Skeletal muscle satellite cell (primary cell): ENCODE measurements at regions not wholly inside any gene's neighbourhood (a gene's known extent, or its start where the extent isn't known, plus 50 kb on each side); places are given as distances from the start of the nearest gene placed in this dataset.

Experiments used
- H3K27me3 ChIP-seq: 2 replicates; pipeline ENCODE4 v1.7.0; 2013; ENCODE audit warnings: low read length; ENCODE audit not compliant: control insufficient read depth, insufficient read depth
- H3K36me3 ChIP-seq: 2 replicates; pipeline ENCODE4 v1.7.0; 2013; ENCODE audit warnings: mild to moderate bottlenecking, control low read depth, low read length; ENCODE audit not compliant: insufficient read depth
- H3K4me1 ChIP-seq: 2 replicates; pipeline ENCODE4 v1.7.0; 2013; ENCODE audit warnings: low read length; ENCODE audit not compliant: control insufficient read depth, insufficient read depth
- H3K4me2 ChIP-seq: 2 replicates; pipeline ENCODE4 v1.7.0; 2013; ENCODE audit warnings: mild to moderate bottlenecking, low read length
- H3K4me3 ChIP-seq: 2 replicates; pipeline ENCODE4 v1.7.0; 2013; ENCODE audit warnings: low read length
- H3K9ac ChIP-seq: 2 replicates; pipeline ENCODE4 v1.7.0; 2013; ENCODE audit warnings: mild to moderate bottlenecking, low read depth, low read length, moderate library complexity
- H3K9me3 ChIP-seq: replicated peaks from 2 replicates; pipeline ENCODE4 v1.7.0; 2013; ENCODE audit warnings: mild to moderate bottlenecking, control low read depth, low read length

DNA sequence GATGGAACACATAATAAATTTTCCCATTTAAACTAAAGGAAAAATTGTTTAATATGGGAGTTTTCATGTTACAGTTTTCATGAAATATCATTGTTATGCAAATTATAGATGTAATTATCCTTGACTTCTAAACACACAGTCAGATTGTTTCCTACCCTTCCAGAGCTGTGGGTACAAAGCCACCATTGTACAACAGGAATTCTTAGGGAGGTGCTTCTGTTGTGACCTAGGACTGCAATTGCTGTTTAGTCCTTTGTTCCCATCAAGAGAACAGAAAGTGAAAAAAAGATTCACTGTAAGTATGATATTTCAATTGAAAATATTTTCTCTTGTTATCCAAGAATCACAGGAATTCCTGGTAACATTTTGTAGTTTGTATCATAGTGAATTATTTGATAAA lies 455.3 kb upstream of the NAALADL2 start:
- H3K4me2 ChIP-seq = no peak overlapping the region
- H3K36me3 ChIP-seq = no peaks in the 10 kb centered on the region
- no peaks in the 10 kb centered on the region for H3K9me3 ChIP-seq
- H3K4me3 ChIP-seq = no peak overlapping the region
- H3K4me1 ChIP-seq = no peaks in the 10 kb centered on the region
- H3K9ac ChIP-seq = no peak overlapping the region
- no peaks in the 10 kb centered on the region for H3K27me3 ChIP-seq

DNA sequence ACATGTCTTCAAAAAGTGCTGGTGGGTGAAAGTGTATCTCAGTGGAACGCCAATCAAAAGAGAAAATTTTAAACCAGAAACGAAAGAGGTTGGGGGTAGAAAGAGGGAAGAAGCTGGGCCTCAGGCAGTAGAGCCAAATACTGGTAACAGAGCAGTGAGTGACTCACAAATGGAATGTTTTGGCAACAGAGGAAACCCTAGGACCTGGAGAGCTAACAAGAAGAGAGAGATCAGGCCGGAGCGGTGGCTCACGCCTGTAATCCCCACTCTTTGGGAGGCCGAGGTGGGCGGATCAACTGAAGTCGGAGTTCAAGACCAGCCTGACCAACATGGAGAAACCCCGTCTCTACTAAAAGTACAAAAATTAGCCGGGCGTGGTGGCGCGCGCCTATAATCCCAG lies 450.8 kb upstream of the NAALADL2 start:
- Histone ChIP-seq H3K4me1 (no peaks in the 10 kb centered on the region), H3K9me3 (no peaks in the 10 kb centered on the region), H3K4me2 (no peak overlapping the region), H3K9ac (no peak overlapping the region), H3K27me3 (no peaks in the 10 kb centered on the region), H3K4me3 (no peak overlapping the region), H3K36me3 (no peaks in the 10 kb centered on the region)

DNA sequence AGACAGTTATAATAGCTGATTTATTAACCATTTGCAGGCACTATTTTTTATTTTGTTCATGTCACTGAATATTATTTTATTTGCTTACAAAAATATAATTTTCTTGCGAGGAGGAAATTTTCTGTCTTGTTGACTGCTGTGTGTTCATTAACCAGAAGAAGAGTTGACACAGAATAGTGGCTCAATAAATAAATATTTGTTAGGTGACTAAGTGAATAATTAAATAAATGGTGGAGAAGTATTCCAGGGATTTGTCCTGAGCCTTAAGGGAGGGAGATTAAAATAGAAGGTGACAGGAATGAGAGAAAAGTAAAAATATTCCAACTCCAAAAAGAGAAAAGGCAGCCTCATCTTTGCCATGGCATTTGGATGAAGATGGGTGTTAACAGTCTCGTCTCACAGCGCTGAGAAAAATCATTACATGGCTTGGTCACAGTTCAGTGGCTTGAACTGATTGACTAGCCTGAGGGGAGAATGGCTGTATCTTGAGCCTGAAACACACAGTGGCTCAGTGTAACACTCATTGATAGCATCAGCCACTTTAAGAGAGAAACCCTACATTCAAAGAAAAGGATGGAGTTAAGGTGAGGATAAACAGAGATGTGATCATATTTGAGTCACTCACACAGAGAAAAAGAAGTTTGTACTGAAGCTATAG lies 449.9 kb upstream of the NAALADL2 start:
- H3K4me1 ChIP-seq = no peaks in the 10 kb centered on the region
- H3K9me3 ChIP-seq = no peaks in the 10 kb centered on the region
- no peak overlapping the region for H3K4me3 ChIP-seq
- no peaks in the 10 kb centered on the region for H3K27me3 ChIP-seq
- H3K4me2 ChIP-seq = no peak overlapping the region
- no peak overlapping the region for H3K9ac ChIP-seq
- H3K36me3 ChIP-seq = no peaks in the 10 kb centered on the region

DNA sequence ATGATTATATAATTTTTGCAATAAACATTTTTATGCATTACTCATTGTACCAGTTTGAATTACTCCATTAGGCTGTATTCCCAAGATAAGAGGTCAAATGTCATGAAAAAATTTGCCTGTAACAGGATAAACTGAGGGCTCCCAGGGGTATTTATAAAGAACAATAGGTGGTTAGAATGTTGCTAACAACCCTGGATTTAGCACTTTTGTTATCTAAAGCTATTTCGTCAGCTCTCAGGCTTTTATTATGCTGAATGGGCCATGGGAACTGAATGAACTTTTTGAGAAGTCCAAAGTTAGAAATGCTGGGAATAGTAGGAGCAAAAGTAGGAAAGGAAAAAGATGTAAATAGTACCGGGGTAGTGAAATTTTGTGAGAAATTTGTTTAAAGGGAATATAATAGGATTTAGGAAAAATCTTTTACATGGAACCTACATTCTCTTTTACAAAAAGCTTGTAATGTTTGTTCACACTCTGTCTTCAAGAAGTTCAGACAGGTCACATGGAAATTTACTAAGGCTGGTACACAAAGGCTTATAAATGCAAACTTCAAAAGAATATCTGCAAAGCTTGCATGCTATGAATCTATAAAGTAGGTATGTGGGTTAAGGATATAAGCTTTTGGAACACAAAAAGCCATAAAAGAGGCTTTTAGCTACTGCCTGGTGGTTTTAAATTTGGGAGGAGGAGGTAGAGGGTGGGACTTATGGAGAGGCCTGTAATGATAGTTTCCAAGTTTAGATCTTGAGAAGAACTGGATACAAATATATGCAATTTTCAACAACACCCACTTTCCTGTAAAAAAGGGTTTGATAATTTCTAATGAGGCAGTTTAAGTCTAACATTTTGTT lies 445.8 kb upstream of the NAALADL2 start:
- Histone ChIP-seq H3K9ac (no peak overlapping the region), H3K9me3 (no peaks in the 10 kb centered on the region), H3K4me1 (no peaks in the 10 kb centered on the region), H3K27me3 (no peaks in the 10 kb centered on the region), H3K36me3 (no peaks in the 10 kb centered on the region), H3K4me2 (no peak overlapping the region), H3K4me3 (no peak overlapping the region)

DNA sequence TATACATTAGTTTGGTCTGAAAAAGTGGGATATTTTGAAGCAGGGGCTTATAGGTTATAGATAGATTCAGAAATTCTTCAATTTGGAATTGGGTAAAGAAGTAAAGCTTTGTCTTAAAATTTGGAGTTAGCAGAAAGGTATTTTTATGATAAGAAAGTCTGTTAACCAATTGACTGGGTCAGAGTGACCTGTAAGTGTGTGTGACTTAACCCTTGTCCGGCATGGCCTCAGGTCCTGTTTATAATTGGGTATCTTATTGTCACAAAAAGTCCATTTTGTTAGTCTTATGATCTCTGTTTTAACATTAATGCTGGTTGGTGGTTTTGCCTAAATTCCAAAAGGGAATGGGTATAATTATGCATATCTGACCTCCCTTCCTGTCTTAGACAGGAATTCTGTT lies 444.2 kb upstream of the NAALADL2 start:
- H3K36me3 ChIP-seq = no peaks in the 10 kb centered on the region
- no peak overlapping the region for H3K4me2 ChIP-seq
- no peaks in the 10 kb centered on the region for H3K4me1 ChIP-seq
- no peak overlapping the region for H3K4me3 ChIP-seq
- no peak overlapping the region for H3K9ac ChIP-seq
- no peaks in the 10 kb centered on the region for H3K27me3 ChIP-seq
- no peaks in the 10 kb centered on the region for H3K9me3 ChIP-seq

DNA sequence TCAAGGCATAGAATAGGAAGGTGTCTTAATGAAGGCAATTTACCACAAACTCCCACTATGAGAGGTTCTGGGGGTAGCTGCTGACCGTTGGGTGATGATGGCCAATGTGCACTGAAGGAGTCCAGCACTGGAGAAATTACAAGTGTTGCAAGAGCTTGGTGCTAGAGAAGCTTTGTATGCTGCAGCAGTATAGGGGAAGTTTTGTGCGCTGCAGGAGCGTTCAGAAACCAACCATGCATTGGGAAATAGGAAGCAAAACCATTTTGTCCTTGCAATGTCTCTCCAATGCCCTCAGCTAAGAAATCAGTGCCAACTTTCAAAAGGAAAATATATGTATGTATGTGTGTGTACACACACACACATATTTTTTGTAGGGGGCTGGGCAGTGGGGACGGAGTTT lies 441.6 kb upstream of the NAALADL2 start:
- H3K4me1 ChIP-seq = no peaks in the 10 kb centered on the region
- H3K9ac ChIP-seq = no peak overlapping the region
- no peaks in the 10 kb centered on the region for H3K36me3 ChIP-seq
- H3K27me3 ChIP-seq = no peaks in the 10 kb centered on the region
- no peaks in the 10 kb centered on the region for H3K9me3 ChIP-seq
- no peak overlapping the region for H3K4me3 ChIP-seq
- H3K4me2 ChIP-seq = no peak overlapping the region

DNA sequence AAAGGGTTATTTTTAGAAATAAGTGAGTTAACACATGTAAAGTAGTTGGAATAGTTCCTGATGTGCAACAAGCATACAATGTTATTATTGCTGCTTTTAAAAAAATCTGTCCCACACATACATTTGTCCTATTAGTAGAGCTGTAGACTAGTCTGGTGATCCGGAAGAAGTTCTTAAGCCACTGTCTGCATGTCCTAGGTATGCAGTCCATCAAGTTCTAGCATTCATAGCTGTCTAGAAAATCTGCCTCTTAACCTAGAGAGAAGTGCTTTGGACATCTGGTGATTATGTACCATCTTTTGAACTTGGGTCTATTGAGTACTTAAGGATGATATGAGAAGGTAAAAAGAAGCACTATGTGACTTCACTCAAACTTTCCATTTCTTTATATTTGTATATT lies 439.9 kb upstream of the NAALADL2 start:
- H3K36me3 ChIP-seq = no peaks in the 10 kb centered on the region
- H3K27me3 ChIP-seq = no peaks in the 10 kb centered on the region
- H3K4me1 ChIP-seq = no peaks in the 10 kb centered on the region
- H3K9ac ChIP-seq = no peak overlapping the region
- no peak overlapping the region for H3K4me3 ChIP-seq
- no peak overlapping the region for H3K4me2 ChIP-seq
- H3K9me3 ChIP-seq = no peaks in the 10 kb centered on the region

DNA sequence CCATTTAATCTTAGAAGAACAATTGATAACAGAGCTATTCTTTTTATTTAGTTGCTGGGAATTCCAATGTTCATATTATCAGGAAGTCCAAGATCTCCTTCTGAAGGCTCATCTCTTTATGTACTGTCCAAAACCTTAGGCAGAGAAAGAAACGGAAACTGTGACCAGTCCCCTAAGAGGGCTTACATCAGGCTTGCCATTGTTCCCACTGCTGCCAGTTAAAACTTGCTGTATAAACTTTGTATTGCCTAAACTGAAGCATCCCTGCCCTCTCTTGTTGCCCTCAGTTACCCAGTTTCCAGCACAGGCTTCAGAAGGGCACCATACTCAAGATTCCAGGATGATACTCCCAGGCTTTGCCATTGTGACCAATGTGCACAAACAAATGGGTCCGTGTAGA lies 435.2 kb upstream of the NAALADL2 start:
- Histone ChIP-seq H3K9me3 (no peaks in the 10 kb centered on the region), H3K27me3 (no peaks in the 10 kb centered on the region), H3K36me3 (no peaks in the 10 kb centered on the region), H3K9ac (no peak overlapping the region), H3K4me2 (no peak overlapping the region), H3K4me1 (no peaks in the 10 kb centered on the region), H3K4me3 (no peak overlapping the region)

DNA sequence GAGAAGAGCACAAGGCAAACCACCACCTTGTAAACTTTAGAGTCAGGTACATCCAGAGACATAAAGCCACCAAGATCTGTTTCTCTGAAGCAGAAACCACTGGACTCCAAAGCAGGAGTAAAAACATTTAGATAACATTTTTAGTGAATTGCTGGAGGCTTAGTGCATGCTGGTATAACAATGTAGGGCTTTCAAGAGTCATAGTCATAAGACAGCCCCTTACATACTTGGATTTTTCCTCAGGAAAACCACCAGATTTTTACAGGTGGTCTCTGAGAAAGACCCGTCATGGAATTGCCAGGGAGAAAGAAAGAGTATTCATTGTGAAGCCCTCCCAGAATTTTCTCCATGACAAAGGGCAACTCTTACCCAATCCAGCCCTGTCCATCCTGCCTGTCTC lies 434.5 kb upstream of the NAALADL2 start:
- Histone ChIP-seq H3K9me3 (no peaks in the 10 kb centered on the region), H3K4me2 (no peak overlapping the region), H3K36me3 (no peaks in the 10 kb centered on the region), H3K9ac (no peak overlapping the region), H3K27me3 (no peaks in the 10 kb centered on the region), H3K4me3 (no peak overlapping the region), H3K4me1 (no peaks in the 10 kb centered on the region)

DNA sequence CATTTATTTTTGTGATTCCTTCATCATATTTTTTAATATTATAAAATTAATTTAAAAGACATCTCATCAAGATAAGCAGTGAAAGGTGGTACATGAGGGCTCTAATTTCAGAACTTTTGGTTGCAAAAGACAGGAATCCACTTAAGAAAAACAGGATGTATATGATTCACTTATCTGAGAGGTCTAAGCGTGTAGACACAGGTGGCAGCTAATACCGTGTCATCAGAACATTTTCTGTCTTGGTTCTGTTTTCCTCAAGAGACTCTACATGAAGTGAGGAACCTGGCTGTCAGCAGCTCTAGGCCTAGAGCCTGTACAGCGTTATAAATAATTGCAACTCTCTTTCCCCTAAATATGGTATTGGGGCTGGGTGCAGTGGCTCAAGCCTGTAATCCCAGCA lies 433.7 kb upstream of the NAALADL2 start:
- H3K9ac ChIP-seq = no peak overlapping the region
- H3K27me3 ChIP-seq = no peaks in the 10 kb centered on the region
- H3K9me3 ChIP-seq = no peaks in the 10 kb centered on the region
- H3K36me3 ChIP-seq = no peaks in the 10 kb centered on the region
- no peak overlapping the region for H3K4me2 ChIP-seq
- no peaks in the 10 kb centered on the region for H3K4me1 ChIP-seq
- H3K4me3 ChIP-seq = no peak overlapping the region

DNA sequence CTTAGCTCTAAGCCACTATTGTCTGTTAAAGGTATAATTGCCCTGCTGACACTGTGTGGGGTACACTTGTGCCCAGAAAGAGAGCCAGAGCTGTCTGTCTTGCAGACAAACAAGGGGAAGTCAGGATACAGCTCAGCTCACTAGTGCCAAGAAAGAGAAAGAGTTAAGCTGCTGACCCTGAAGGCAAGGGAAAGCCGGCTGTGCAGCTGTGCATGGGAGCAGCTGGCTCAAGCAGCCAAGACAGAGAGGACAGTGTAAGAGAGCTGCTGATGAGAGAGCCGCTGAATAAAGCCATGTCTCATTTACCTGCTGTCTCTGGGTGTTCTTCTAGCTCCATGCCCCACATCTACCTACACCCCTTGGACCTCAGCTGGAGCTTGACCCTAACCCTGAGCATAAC lies 428.1 kb upstream of the NAALADL2 start:
- H3K27me3 ChIP-seq = no peaks in the 10 kb centered on the region
- H3K9ac ChIP-seq = no peak overlapping the region
- no peak overlapping the region for H3K4me2 ChIP-seq
- H3K4me1 ChIP-seq = no peaks in the 10 kb centered on the region
- H3K36me3 ChIP-seq = no peaks in the 10 kb centered on the region
- no peaks in the 10 kb centered on the region for H3K9me3 ChIP-seq
- no peak overlapping the region for H3K4me3 ChIP-seq

DNA sequence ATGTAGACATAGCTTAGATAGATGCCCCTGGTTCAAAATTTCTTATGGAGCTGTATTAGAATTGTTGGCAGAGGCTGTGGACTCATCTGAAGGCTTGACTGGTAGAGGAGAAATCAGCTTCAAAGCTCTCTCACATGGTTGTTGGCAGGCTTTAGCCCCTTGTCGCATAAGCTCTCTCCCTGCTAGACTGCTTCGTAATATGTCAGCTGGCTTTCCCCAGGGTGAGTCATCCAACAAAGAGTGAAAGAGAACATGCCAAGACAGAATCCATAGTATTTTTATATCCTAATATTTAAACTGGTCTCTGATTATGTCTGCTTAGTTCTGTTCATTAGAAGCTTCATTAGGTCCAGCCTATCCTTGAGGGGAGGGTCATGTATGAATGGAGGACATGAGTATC lies 427.4 kb upstream of the NAALADL2 start:
- no peaks in the 10 kb centered on the region for H3K9me3 ChIP-seq
- no peak overlapping the region for H3K4me3 ChIP-seq
- H3K36me3 ChIP-seq = no peaks in the 10 kb centered on the region
- H3K4me1 ChIP-seq = no peaks in the 10 kb centered on the region
- no peak overlapping the region for H3K9ac ChIP-seq
- no peak overlapping the region for H3K4me2 ChIP-seq
- H3K27me3 ChIP-seq = no peaks in the 10 kb centered on the region
